ENCODE measurements at regions not wholly inside any gene's neighbourhood (a gene's known extent, or its start where the extent isn't known, plus 50 kb on each side); places are given as distances from the start of the nearest gene placed in this dataset.
"Not testable (repeated sequence)": the region's sequence is repeated elsewhere in the genome, so short reads cannot be mapped to it uniquely, and the experiment has no call there.

DNA sequence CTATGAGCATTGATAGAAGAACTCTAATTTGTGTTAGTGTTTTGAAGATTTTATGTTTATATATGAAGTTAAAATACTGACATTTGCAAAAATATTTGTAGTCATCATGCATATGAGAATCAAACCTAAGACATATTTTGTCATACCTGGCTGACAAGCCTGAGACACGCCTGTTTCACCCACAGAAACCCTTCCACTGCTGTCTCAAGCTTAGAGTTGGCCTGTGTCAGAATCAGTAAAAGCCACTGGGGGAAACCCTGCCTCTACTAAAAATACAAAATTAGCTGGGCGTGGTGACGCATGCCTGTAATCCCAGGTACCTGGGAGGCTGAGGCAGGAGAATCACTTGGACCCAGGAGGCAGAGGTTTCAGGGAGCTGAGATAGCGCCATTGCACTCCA, 218.0 kb upstream of the C1QTNF3 start:
- not testable (repeated sequence) for DNase-seq; H3K36me3 ChIP-seq (ENCODE audit: low read depth)

GRCh38 chr5:34266151-34266550, 223.1 kb upstream of the C1QTNF3 start:
- H3K9me3 ChIP-seq; H3K36me3 ChIP-seq (ENCODE audit: low read depth); DNase-seq; intact Hi-C loops (cut with DNase I, micrococcal nuclease); H3K4me1 ChIP-seq (ENCODE audit: low read depth); ATAC-seq; H3K4me3 ChIP-seq: not testable (repeated sequence)

More for the DNA sequence above, 218.0 kb upstream of the C1QTNF3 start:
- ATAC-seq; H3K4me1 ChIP-seq (ENCODE audit: low read depth); intact Hi-C loops (cut with DNase I, micrococcal nuclease); H3K4me3 ChIP-seq; H3K9me3 ChIP-seq: not testable (repeated sequence)

DNA sequence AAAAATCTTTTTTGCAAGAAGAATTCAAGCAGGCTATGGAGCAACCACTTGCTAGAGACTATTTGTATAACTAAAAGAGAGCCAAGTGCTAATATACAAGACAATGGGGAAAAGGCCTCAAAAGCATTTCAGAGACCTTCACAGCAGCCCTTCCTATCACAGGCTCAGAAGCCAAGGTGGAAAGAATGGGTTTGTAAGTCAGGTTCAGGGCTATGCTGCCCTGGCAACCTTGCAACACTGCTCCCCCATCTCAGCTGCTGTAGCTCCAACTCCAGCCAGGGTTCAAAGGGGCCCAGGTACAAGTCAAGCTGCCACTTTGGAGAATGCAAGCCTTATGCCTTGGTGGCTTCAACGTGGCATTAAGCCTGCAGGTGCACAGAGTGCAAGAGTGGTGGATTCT, 253.7 kb upstream of the C1QTNF3 start:
- H3K9me3 ChIP-seq; H3K36me3 ChIP-seq (ENCODE audit: low read depth); H3K4me3 ChIP-seq; intact Hi-C loops (cut with DNase I, micrococcal nuclease); H3K4me1 ChIP-seq (ENCODE audit: low read depth); DNase-seq; ATAC-seq: not testable (repeated sequence)

- H3K4me3 ChIP-seq; H3K9me3 ChIP-seq; H3K4me1 ChIP-seq (ENCODE audit: low read depth); ATAC-seq; DNase-seq; intact Hi-C loops (cut with DNase I, micrococcal nuclease); H3K36me3 ChIP-seq (ENCODE audit: low read depth): not testable (repeated sequence)
Observed at GRCh38 chr5:34329201-34329600, 286.2 kb upstream of the C1QTNF3 start.

- DNase-seq; ATAC-seq; H3K4me3 ChIP-seq; intact Hi-C loops (cut with DNase I, micrococcal nuclease); H3K9me3 ChIP-seq; H3K4me1 ChIP-seq (ENCODE audit: low read depth); H3K36me3 ChIP-seq (ENCODE audit: low read depth): not testable (repeated sequence)
Observed at GRCh38 chr5:34329611-34330108, 286.6 kb upstream of the C1QTNF3 start.

- H3K9me3 ChIP-seq; H3K4me3 ChIP-seq; H3K36me3 ChIP-seq (ENCODE audit: low read depth); ATAC-seq; intact Hi-C loops (cut with DNase I, micrococcal nuclease); H3K4me1 ChIP-seq (ENCODE audit: low read depth); DNase-seq: not testable (repeated sequence)
Observed at GRCh38 chr5:34331928-34332454, 289.0 kb upstream of the C1QTNF3 start.

GRCh38 chr5:34339408-34340001, 296.5 kb upstream of the C1QTNF3 start:
- H3K9me3 ChIP-seq; H3K4me3 ChIP-seq; intact Hi-C loops (cut with DNase I, micrococcal nuclease); H3K4me1 ChIP-seq (ENCODE audit: low read depth); DNase-seq; H3K36me3 ChIP-seq (ENCODE audit: low read depth); ATAC-seq: not testable (repeated sequence)

- DNase-seq; ATAC-seq; H3K4me1 ChIP-seq (ENCODE audit: low read depth); H3K36me3 ChIP-seq (ENCODE audit: low read depth); H3K4me3 ChIP-seq; H3K9me3 ChIP-seq; intact Hi-C loops (cut with DNase I, micrococcal nuclease): not testable (repeated sequence)
Observed at GRCh38 chr5:34354440-34354839, 301.7 kb upstream of the RAI14 start.

GRCh38 chr5:34371417-34371816, 284.7 kb upstream of the RAI14 start:
- ATAC-seq; H3K9me3 ChIP-seq; H3K4me1 ChIP-seq (ENCODE audit: low read depth); H3K36me3 ChIP-seq (ENCODE audit: low read depth); intact Hi-C loops (cut with DNase I, micrococcal nuclease); H3K4me3 ChIP-seq; DNase-seq: not testable (repeated sequence)

DNA sequence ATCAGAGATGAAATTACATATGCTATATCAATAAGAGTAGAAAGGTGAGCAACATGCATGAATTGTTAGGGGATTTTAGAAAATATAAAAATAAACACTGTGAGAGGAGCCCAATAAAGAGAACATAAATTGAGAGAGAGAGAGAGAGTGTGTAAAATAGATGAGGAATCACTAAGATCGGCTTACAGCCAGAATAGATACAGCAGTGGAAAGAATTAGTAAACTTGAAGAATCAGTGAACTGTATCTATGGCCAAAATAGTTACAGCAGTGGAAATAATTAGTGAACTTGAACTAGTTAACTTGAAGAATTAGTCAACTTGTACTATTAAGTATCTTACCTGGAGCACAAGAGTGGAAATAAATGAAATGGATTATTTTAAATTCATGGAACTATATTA, 284.3 kb upstream of the RAI14 start:
- ATAC-seq; H3K9me3 ChIP-seq; DNase-seq; H3K4me3 ChIP-seq; H3K36me3 ChIP-seq (ENCODE audit: low read depth); H3K4me1 ChIP-seq (ENCODE audit: low read depth); intact Hi-C loops (cut with DNase I, micrococcal nuclease): not testable (repeated sequence)

DNA sequence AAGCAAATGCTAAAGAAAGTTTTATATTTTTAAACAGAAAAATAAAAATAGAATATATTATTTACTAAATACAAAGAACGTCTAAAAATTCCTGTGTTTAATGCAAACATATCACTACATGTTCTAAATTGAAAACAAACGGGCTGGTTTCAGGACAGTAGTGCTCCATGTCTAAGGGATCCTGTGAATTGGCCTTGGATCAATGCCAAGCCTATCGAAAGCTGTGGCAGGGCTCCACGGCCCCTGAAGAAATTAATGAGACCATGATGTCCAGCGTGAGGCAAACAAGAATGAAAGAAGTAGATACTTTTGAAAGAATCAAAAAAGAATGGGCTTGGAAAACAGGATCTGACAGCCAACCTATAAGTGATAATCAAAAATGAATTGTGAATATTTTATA, 283.4 kb upstream of the RAI14 start:
- ATAC-seq; H3K4me1 ChIP-seq (ENCODE audit: low read depth); H3K9me3 ChIP-seq; intact Hi-C loops (cut with DNase I, micrococcal nuclease); H3K4me3 ChIP-seq; DNase-seq; H3K36me3 ChIP-seq (ENCODE audit: low read depth): not testable (repeated sequence)

DNA sequence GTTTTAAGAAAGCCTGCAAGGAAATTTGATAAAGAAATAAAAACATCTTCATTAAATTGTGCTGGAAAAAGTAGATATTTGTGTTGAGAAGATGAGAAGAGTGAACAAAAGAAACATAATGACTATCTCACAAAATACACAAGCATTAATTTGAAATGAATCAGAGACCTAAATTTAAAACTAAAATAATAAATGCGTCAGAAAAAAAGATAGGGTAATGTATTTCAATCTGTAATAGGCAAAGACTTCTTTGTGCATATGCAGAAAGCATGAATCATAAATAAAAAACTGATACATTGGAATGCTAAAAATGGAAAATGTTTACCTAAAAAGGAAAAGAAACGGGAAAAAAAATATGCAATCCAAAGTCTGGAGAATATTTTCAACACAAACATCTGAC, 278.5 kb upstream of the RAI14 start:
- H3K9me3 ChIP-seq; H3K4me1 ChIP-seq (ENCODE audit: low read depth); H3K4me3 ChIP-seq; H3K36me3 ChIP-seq (ENCODE audit: low read depth); DNase-seq; intact Hi-C loops (cut with DNase I, micrococcal nuclease); ATAC-seq: not testable (repeated sequence)

- intact Hi-C loops (cut with DNase I, micrococcal nuclease); H3K4me3 ChIP-seq; H3K4me1 ChIP-seq (ENCODE audit: low read depth); H3K36me3 ChIP-seq (ENCODE audit: low read depth); H3K9me3 ChIP-seq; DNase-seq; ATAC-seq: not testable (repeated sequence)
Observed at GRCh38 chr5:34378498-34378897, 277.6 kb upstream of the RAI14 start.

- ATAC-seq; H3K4me1 ChIP-seq (ENCODE audit: low read depth); DNase-seq; H3K4me3 ChIP-seq; intact Hi-C loops (cut with DNase I, micrococcal nuclease); H3K36me3 ChIP-seq (ENCODE audit: low read depth); H3K9me3 ChIP-seq: not testable (repeated sequence)
Observed at GRCh38 chr5:34388754-34389153, 267.4 kb upstream of the RAI14 start.

Data from mucosa of descending colon (tissue), 3 donors.